GM23338 (cell line): ENCODE measurements at regions not wholly inside any gene's neighbourhood (a gene's known extent, or its start where the extent isn't known, plus 50 kb on each side); places are given as distances from the start of the nearest gene placed in this dataset.

Experiments used
- CTCF ChIP-seq, 2 experiments: fragments of 200-600 bp in 1 of 2; sonication (generic) in 1 of 2; conservative IDR thresholded peaks; 2 replicates each; pipeline versions ENCODE4 v1.5.1 to v1.6.1; 2016 to 2017; ENCODE audit warnings: antibody characterized with exemption in 2 of 2, low read depth in 2 of 2, mild to moderate bottlenecking in 2 of 2, moderate library complexity in 1 of 2
- EZH2phosphoT487 ChIP-seq: fragments of 200-600 bp; sonication (generic); IDR thresholded peaks from one replicate; pipeline ENCODE4 v1.8.1; 2018; ENCODE audit warnings: antibody characterized with exemption; ENCODE audit not compliant: unreplicated experiment

GRCh38 chr9:26326563-26326962 is 566.0 kb downstream of the CAAP1 start:
- TF ChIP-seq EZH2phosphoT487 (no peak), CTCF (conservative IDR thresholded peaks at IDR 0.05; ENCODE audit: low read depth in 2 of 2) (peak; percentile 84 to 93)
